ENCODE measurements at regions not wholly inside any gene's neighbourhood (a gene's known extent, or its start where the extent isn't known, plus 50 kb on each side); places are given as distances from the start of the nearest gene placed in this dataset.

- TF ChIP-seq CTCF (IDR thresholded peaks at IDR 0.05; ENCODE audit: low read depth, low read length) = no peak
- no peak overlapping the region for H3K4me3 ChIP-seq (ENCODE audit: low read depth, low read length)
These were observed 205.9 kb downstream of the KCNS3 start for GRCh38 chr2:18084376-18084775.

GRCh38 chr2:18083806-18084205, 205.3 kb downstream of the KCNS3 start:
- no peak for TF ChIP-seq CTCF (IDR thresholded peaks at IDR 0.05; ENCODE audit: low read depth, low read length)
- H3K4me3 ChIP-seq (ENCODE audit: low read depth, low read length) = no peak overlapping the region

GRCh38 chr2:18078216-18078615, 199.7 kb downstream of the KCNS3 start:
- H3K4me3 ChIP-seq (ENCODE audit: low read depth, low read length) = no peak overlapping the region
- no peak for TF ChIP-seq CTCF (IDR thresholded peaks at IDR 0.05; ENCODE audit: low read depth, low read length)

GRCh38 chr2:18077704-18078103, 199.2 kb downstream of the KCNS3 start:
- no peak for TF ChIP-seq CTCF (IDR thresholded peaks at IDR 0.05; ENCODE audit: low read depth, low read length)
- no peak overlapping the region for H3K4me3 ChIP-seq (ENCODE audit: low read depth, low read length)

- no peak for TF ChIP-seq CTCF (IDR thresholded peaks at IDR 0.05; ENCODE audit: low read depth, low read length)
These were observed 198.8 kb downstream of the KCNS3 start for GRCh38 chr2:18077231-18077630.

GRCh38 chr2:18074476-18074875, 196.0 kb downstream of the KCNS3 start:
- no peak for TF ChIP-seq CTCF (IDR thresholded peaks at IDR 0.05; ENCODE audit: low read depth, low read length)

More at GRCh38 chr2:18077231-18077630, 198.8 kb downstream of the KCNS3 start:
- no peak overlapping the region for H3K4me3 ChIP-seq (ENCODE audit: low read depth, low read length)

GRCh38 chr2:18073601-18074000, 195.1 kb downstream of the KCNS3 start:
- no peak overlapping the region for H3K4me3 ChIP-seq (ENCODE audit: low read depth, low read length)
- no peak for TF ChIP-seq CTCF (IDR thresholded peaks at IDR 0.05; ENCODE audit: low read depth, low read length)

More at GRCh38 chr2:18074476-18074875, 196.0 kb downstream of the KCNS3 start:
- H3K4me3 ChIP-seq (ENCODE audit: low read depth, low read length) = no peak overlapping the region
